ENCODE measurements at regions not wholly inside any gene's neighbourhood (a gene's known extent, or its start where the extent isn't known, plus 50 kb on each side); places are given as distances from the start of the nearest gene placed in this dataset.

GRCh38 chr21:16851054-16851453 is 661.8 kb upstream of the CXADR start:
- H3K27me3 ChIP-seq, result no peaks in the 10 kb centered on the region
- no peaks in the 10 kb centered on the region for H3K36me3 ChIP-seq
- H3K9me3 ChIP-seq, result peaks cover 0 to 13% (median 1%) of the 10 kb centered on the region in 4 donors
- WGBS, 2 donors, result 78 to 90% methylated on average over 2 of the region's 2 CpGs
- no peak overlapping the region for H3K4me3 ChIP-seq
- TF ChIP-seq, protein P1, sequence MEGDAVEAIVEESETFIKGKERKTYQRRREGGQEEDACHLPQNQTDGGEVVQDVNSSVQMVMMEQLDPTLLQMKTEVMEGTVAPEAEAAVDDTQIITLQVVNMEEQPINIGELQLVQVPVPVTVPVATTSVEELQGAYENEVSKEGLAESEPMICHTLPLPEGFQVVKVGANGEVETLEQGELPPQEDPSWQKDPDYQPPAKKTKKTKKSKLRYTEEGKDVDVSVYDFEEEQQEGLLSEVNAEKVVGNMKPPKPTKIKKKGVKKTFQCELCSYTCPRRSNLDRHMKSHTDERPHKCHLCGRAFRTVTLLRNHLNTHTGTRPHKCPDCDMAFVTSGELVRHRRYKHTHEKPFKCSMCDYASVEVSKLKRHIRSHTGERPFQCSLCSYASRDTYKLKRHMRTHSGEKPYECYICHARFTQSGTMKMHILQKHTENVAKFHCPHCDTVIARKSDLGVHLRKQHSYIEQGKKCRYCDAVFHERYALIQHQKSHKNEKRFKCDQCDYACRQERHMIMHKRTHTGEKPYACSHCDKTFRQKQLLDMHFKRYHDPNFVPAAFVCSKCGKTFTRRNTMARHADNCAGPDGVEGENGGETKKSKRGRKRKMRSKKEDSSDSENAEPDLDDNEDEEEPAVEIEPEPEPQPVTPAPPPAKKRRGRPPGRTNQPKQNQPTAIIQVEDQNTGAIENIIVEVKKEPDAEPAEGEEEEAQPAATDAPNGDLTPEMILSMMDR (IDR thresholded peaks at IDR 0.05), result no peak
- TF ChIP-seq POLR2A (IDR thresholded peaks at IDR 0.05) (no peak), EP300 (IDR thresholded peaks at IDR 0.05) (no peak)
- no peaks in the 10 kb centered on the region for H3K4me1 ChIP-seq
- H3K27ac ChIP-seq, result no peak overlapping the region
- DNase-seq (ENCODE audit: low spot score in 2 of 2), result no peak

DNA sequence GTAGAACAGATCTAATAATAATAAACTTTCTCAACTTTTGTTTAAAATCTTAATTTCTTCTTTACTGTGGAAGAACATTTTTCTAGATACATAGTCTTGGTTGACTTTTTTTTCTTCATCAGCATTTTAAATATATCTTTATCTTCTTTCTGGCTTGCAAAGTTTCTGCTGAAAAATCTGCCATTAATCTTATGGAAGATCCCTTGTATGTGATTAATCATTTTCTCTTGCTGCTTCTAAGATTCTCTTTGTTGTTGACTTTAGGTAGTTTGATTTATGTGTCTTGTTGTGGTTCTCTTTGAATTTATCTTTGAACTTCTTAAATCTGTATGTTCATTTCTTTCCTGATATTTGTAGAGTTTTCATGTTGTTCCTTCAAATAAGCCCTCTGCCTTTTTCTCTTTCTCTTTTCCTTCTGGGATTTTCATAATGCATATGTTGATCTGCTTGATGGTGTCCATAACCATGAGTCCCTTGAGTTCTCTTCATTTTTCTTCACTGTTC is 657.6 kb upstream of the CXADR start:
- Histone ChIP-seq H3K27me3 (no peaks in the 10 kb centered on the region), H3K36me3 (no peaks in the 10 kb centered on the region), H3K4me1 (no peaks in the 10 kb centered on the region), H3K4me3 (no peak overlapping the region), H3K27ac (no peak overlapping the region), H3K9me3 (peaks cover 0 to 18% (median 1%) of the 10 kb centered on the region in 4 donors)
- DNase-seq (ENCODE audit: low spot score in 2 of 2), result no peak
- TF ChIP-seq POLR2A (IDR thresholded peaks at IDR 0.05) (no peak), EP300 (IDR thresholded peaks at IDR 0.05) (no peak)
- TF ChIP-seq, protein P1 (IDR thresholded peaks at IDR 0.05), result no peak

- TF ChIP-seq, protein P1 (IDR thresholded peaks at IDR 0.05), result no peak
- no peak for TF ChIP-seq EP300 (IDR thresholded peaks at IDR 0.05)
- no peak for TF ChIP-seq POLR2A (IDR thresholded peaks at IDR 0.05)
- 94 to 98% methylated on average over 1 of the region's 1 CpG for WGBS, 2 donors
- H3K27me3 ChIP-seq, result no peaks in the 10 kb centered on the region
- H3K4me3 ChIP-seq, result no peak overlapping the region
- H3K36me3 ChIP-seq, result no peaks in the 10 kb centered on the region
- no peak for DNase-seq (ENCODE audit: low spot score in 2 of 2)
- H3K9me3 ChIP-seq, result no peaks in the 10 kb centered on the region
- H3K27ac ChIP-seq, result no peak overlapping the region
- no peaks in the 10 kb centered on the region for H3K4me1 ChIP-seq
Observed at GRCh38 chr21:16863362-16863905, 649.4 kb upstream of the CXADR start.

GRCh38 chr21:16863908-16864307 is 648.9 kb upstream of the CXADR start:
- DNase-seq (ENCODE audit: low spot score in 2 of 2), result no peak
- no peaks in the 10 kb centered on the region for H3K27me3 ChIP-seq
- TF ChIP-seq EP300 (IDR thresholded peaks at IDR 0.05) (no peak), POLR2A (IDR thresholded peaks at IDR 0.05) (no peak)
- TF ChIP-seq, protein P1 (IDR thresholded peaks at IDR 0.05), result no peak
- no peaks in the 10 kb centered on the region for H3K4me1 ChIP-seq
- WGBS, 2 donors, result 90 to 95% methylated on average over 4 of the region's 4 CpGs
- no peaks in the 10 kb centered on the region for H3K9me3 ChIP-seq
- no peak overlapping the region for H3K27ac ChIP-seq
- no peaks in the 10 kb centered on the region for H3K36me3 ChIP-seq
- H3K4me3 ChIP-seq, result no peak overlapping the region

GRCh38 chr21:16865632-16866031 is 647.2 kb upstream of the CXADR start:
- no peak overlapping the region for H3K4me3 ChIP-seq
- DNase-seq (ENCODE audit: low spot score in 2 of 2), result no peak
- no peak overlapping the region for H3K27ac ChIP-seq
- no peaks in the 10 kb centered on the region for H3K9me3 ChIP-seq
- H3K27me3 ChIP-seq, result no peaks in the 10 kb centered on the region
- no peaks in the 10 kb centered on the region for H3K4me1 ChIP-seq
- TF ChIP-seq EP300 (IDR thresholded peaks at IDR 0.05), result no peak
- no peaks in the 10 kb centered on the region for H3K36me3 ChIP-seq

- H3K27ac ChIP-seq, result no peak overlapping the region
- TF ChIP-seq EP300 (IDR thresholded peaks at IDR 0.05) (no peak), POLR2A (IDR thresholded peaks at IDR 0.05) (no peak)
- TF ChIP-seq, protein P1 (IDR thresholded peaks at IDR 0.05), result no peak
- H3K4me3 ChIP-seq, result no peak overlapping the region
- no peak for DNase-seq (ENCODE audit: low spot score in 2 of 2)
- no peaks in the 10 kb centered on the region for H3K9me3 ChIP-seq
- no peaks in the 10 kb centered on the region for H3K27me3 ChIP-seq
- WGBS, 2 donors, result 94 to 97% methylated on average over 4 of the region's 4 CpGs
- H3K4me1 ChIP-seq, result no peaks in the 10 kb centered on the region
- H3K36me3 ChIP-seq, result no peaks in the 10 kb centered on the region
Observed at GRCh38 chr21:16866851-16867250, 646.0 kb upstream of the CXADR start.
